SJSA1 (cell line): ENCODE measurements at regions not wholly inside any gene's neighbourhood (a gene's known extent, or its start where the extent isn't known, plus 50 kb on each side); places are given as distances from the start of the nearest gene placed in this dataset.

Experiments
- DNase-seq, 2 experiments: peaks; one replicate each; pipeline ENCODE4 v3.0.0-alpha.2; 2015 to 2020; ENCODE audit warnings: low spot score in 2 of 2, low read depth in 1 of 2
- H3K27ac ChIP-seq: fragments of 250-450 bp; sonication (Bioruptor Pico); 2 replicates; pipeline ENCODE4 v1.5.1; 2020; ENCODE audit warnings: mild to moderate bottlenecking, moderate library complexity
- H3K27me3 ChIP-seq: fragments of 250-450 bp; sonication (Bioruptor Pico); replicated peaks from 2 replicates; pipeline ENCODE4 v1.5.1; 2020; ENCODE audit warnings: mild to moderate bottlenecking, moderate library complexity
- H3K36me3 ChIP-seq: fragments of 250-450 bp; sonication (Bioruptor Pico); 2 replicates; pipeline ENCODE4 v1.5.1; 2020; ENCODE audit warnings: mild to moderate bottlenecking
- H3K4me1 ChIP-seq: fragments of 250-450 bp; sonication (Bioruptor Pico); replicated peaks from 2 replicates; pipeline ENCODE4 v1.6.1; 2021; ENCODE audit warnings: mild to moderate bottlenecking
- H3K4me3 ChIP-seq: fragments of 250-450 bp; sonication (Bioruptor Pico); 2 replicates; pipeline ENCODE4 v1.5.1; 2020; ENCODE audit warnings: mild to moderate bottlenecking
- H3K9me3 ChIP-seq: fragments of 250-450 bp; sonication (Bioruptor Pico); replicated peaks from 2 replicates; pipeline ENCODE4 v1.5.1; 2020; ENCODE audit warnings: mild to moderate bottlenecking

GRCh38 chr17:13143001-13143400, 125.2 kb upstream of the ELAC2 start:
- Histone ChIP-seq H3K27me3 (no peaks in the 10 kb centered on the region), H3K4me3 (no peak overlapping the region), H3K9me3 (no peaks in the 10 kb centered on the region; the same call in none of the 2 replicates), H3K4me1 (peaks cover 13% of the 10 kb centered on the region; the same call in 1 of the 2 replicates), H3K36me3 (no peaks in the 10 kb centered on the region), H3K27ac (no peak overlapping the region)
- peak in 1 of 2 experiments; percentile 39 for DNase-seq

GRCh38 chr17:13140750-13141149, 122.9 kb upstream of the ELAC2 start:
- H3K4me1 ChIP-seq = peaks cover 17% of the 10 kb centered on the region
- no peaks in the 10 kb centered on the region for H3K27me3 ChIP-seq
- no peak overlapping the region for H3K4me3 ChIP-seq
- no peaks in the 10 kb centered on the region for H3K36me3 ChIP-seq
- H3K9me3 ChIP-seq = no peaks in the 10 kb centered on the region; the same call in none of the 2 replicates
- H3K27ac ChIP-seq = no peak overlapping the region
- no peak for DNase-seq

GRCh38 chr17:13135506-13135905, 117.7 kb upstream of the ELAC2 start:
- no peaks in the 10 kb centered on the region for H3K36me3 ChIP-seq
- no peak for DNase-seq
- H3K27me3 ChIP-seq = no peaks in the 10 kb centered on the region

GRCh38 chr17:13134076-13134475, 116.2 kb upstream of the ELAC2 start:
- Histone ChIP-seq H3K4me3 (no peak overlapping the region), H3K27ac (peak overlapping the region; percentile 36), H3K27me3 (no peaks in the 10 kb centered on the region), H3K36me3 (no peaks in the 10 kb centered on the region), H3K4me1 (peaks cover 34% of the 10 kb centered on the region), H3K9me3 (no peaks in the 10 kb centered on the region; the same call in 1 of the 2 replicates)
- DNase-seq = peak in 1 of 2 experiments; percentile 86

More at GRCh38 chr17:13135506-13135905, 117.7 kb upstream of the ELAC2 start:
- no peaks in the 10 kb centered on the region; the same call in none of the 2 replicates for H3K9me3 ChIP-seq
- peaks cover 27% of the 10 kb centered on the region for H3K4me1 ChIP-seq
- H3K27ac ChIP-seq = no peak overlapping the region
- no peak overlapping the region for H3K4me3 ChIP-seq

- no peak for DNase-seq
- H3K27ac ChIP-seq = no peak overlapping the region
- no peaks in the 10 kb centered on the region for H3K27me3 ChIP-seq
- no peaks in the 10 kb centered on the region for H3K36me3 ChIP-seq
- H3K4me1 ChIP-seq = peaks cover 34% of the 10 kb centered on the region
- no peak overlapping the region for H3K4me3 ChIP-seq
- H3K9me3 ChIP-seq = no peaks in the 10 kb centered on the region
Measured at GRCh38 chr17:13131225-13131624, 113.4 kb upstream of the ELAC2 start.

- DNase-seq = no peak
- no peaks in the 10 kb centered on the region for H3K36me3 ChIP-seq
- H3K27me3 ChIP-seq = no peaks in the 10 kb centered on the region
- H3K4me3 ChIP-seq = no peak overlapping the region
- peaks cover 16% of the 10 kb centered on the region for H3K4me1 ChIP-seq
- H3K9me3 ChIP-seq = no peaks in the 10 kb centered on the region
- no peak overlapping the region for H3K27ac ChIP-seq
Measured at GRCh38 chr17:13129356-13129755, 111.5 kb upstream of the ELAC2 start.

- H3K4me3 ChIP-seq = no peak overlapping the region
- no peaks in the 10 kb centered on the region for H3K36me3 ChIP-seq
- no peak for DNase-seq
- peaks cover 9% of the 10 kb centered on the region for H3K4me1 ChIP-seq
- no peak overlapping the region for H3K27ac ChIP-seq
- H3K9me3 ChIP-seq = no peaks in the 10 kb centered on the region
- H3K27me3 ChIP-seq = no peaks in the 10 kb centered on the region
Measured at GRCh38 chr17:13128676-13129075, 110.8 kb upstream of the ELAC2 start.

GRCh38 chr17:13127921-13128602, 110.2 kb upstream of the ELAC2 start:
- H3K4me1 ChIP-seq = peaks cover 6% of the 10 kb centered on the region; the same call in 1 of the 2 replicates
- no peak overlapping the region for H3K27ac ChIP-seq
- H3K9me3 ChIP-seq = no peaks in the 10 kb centered on the region
- no peak overlapping the region for H3K4me3 ChIP-seq
- no peaks in the 10 kb centered on the region for H3K27me3 ChIP-seq
- no peak for DNase-seq
- H3K36me3 ChIP-seq = no peaks in the 10 kb centered on the region

- Histone ChIP-seq H3K4me1 (no peaks in the 10 kb centered on the region), H3K27me3 (no peaks in the 10 kb centered on the region), H3K36me3 (no peaks in the 10 kb centered on the region), H3K9me3 (no peaks in the 10 kb centered on the region), H3K4me3 (no peak overlapping the region), H3K27ac (no peak overlapping the region)
- no peak for DNase-seq
Measured at GRCh38 chr17:13120864-13121263, 103.0 kb upstream of the ELAC2 start.

GRCh38 chr17:13118311-13118710, 100.5 kb upstream of the ELAC2 start:
- Histone ChIP-seq H3K36me3 (no peaks in the 10 kb centered on the region), H3K27ac (no peak overlapping the region), H3K9me3 (no peaks in the 10 kb centered on the region), H3K4me1 (peaks cover 18% of the 10 kb centered on the region), H3K4me3 (no peak overlapping the region), H3K27me3 (no peaks in the 10 kb centered on the region)
- DNase-seq = no peak

- DNase-seq = no peak
- Histone ChIP-seq H3K4me3 (no peak overlapping the region), H3K4me1 (peaks cover 18% of the 10 kb centered on the region), H3K27me3 (no peaks in the 10 kb centered on the region), H3K9me3 (no peaks in the 10 kb centered on the region), H3K36me3 (no peaks in the 10 kb centered on the region), H3K27ac (no peak overlapping the region)
Measured at GRCh38 chr17:13117616-13118015, 99.8 kb upstream of the ELAC2 start.

GRCh38 chr17:13114601-13115031, 96.8 kb upstream of the ELAC2 start:
- H3K27me3 ChIP-seq = no peaks in the 10 kb centered on the region
- DNase-seq = peak; percentile 97 to 98
- H3K9me3 ChIP-seq = no peaks in the 10 kb centered on the region
- no peaks in the 10 kb centered on the region for H3K36me3 ChIP-seq
- H3K4me1 ChIP-seq = peaks cover 18% of the 10 kb centered on the region
- no peak overlapping the region for H3K4me3 ChIP-seq
- H3K27ac ChIP-seq = peak overlapping the region; percentile 64

- Histone ChIP-seq H3K36me3 (no peaks in the 10 kb centered on the region), H3K27ac (no peak overlapping the region), H3K9me3 (no peaks in the 10 kb centered on the region), H3K4me1 (peaks cover 21% of the 10 kb centered on the region), H3K4me3 (no peak overlapping the region), H3K27me3 (no peaks in the 10 kb centered on the region)
- DNase-seq = no peak
Measured at GRCh38 chr17:13113821-13114525, 96.1 kb upstream of the ELAC2 start.

GRCh38 chr17:13107676-13108235, 89.9 kb upstream of the ELAC2 start:
- Histone ChIP-seq H3K4me1 (peaks cover 44% of the 10 kb centered on the region), H3K36me3 (no peaks in the 10 kb centered on the region), H3K9me3 (no peaks in the 10 kb centered on the region), H3K27ac (peak overlapping the region; percentile 81), H3K4me3 (no peak overlapping the region), H3K27me3 (no peaks in the 10 kb centered on the region)
- peak; percentile 62 to 68 for DNase-seq
